Skeletal muscle satellite cell (primary cell): ENCODE measurements at regions not wholly inside any gene's neighbourhood (a gene's known extent, or its start where the extent isn't known, plus 50 kb on each side); places are given as distances from the start of the nearest gene placed in this dataset.
"Not testable (repeated sequence)": the region's sequence is repeated elsewhere in the genome, so short reads cannot be mapped to it uniquely, and the experiment has no call there.

Experiments used
- H3K27me3 ChIP-seq: 2 replicates; pipeline ENCODE4 v1.7.0; 2013; ENCODE audit warnings: low read length; ENCODE audit not compliant: control insufficient read depth, insufficient read depth
- H3K36me3 ChIP-seq: 2 replicates; pipeline ENCODE4 v1.7.0; 2013; ENCODE audit warnings: mild to moderate bottlenecking, control low read depth, low read length; ENCODE audit not compliant: insufficient read depth
- H3K4me1 ChIP-seq: 2 replicates; pipeline ENCODE4 v1.7.0; 2013; ENCODE audit warnings: low read length; ENCODE audit not compliant: control insufficient read depth, insufficient read depth
- H3K4me2 ChIP-seq: 2 replicates; pipeline ENCODE4 v1.7.0; 2013; ENCODE audit warnings: mild to moderate bottlenecking, low read length
- H3K4me3 ChIP-seq: 2 replicates; pipeline ENCODE4 v1.7.0; 2013; ENCODE audit warnings: low read length
- H3K9ac ChIP-seq: 2 replicates; pipeline ENCODE4 v1.7.0; 2013; ENCODE audit warnings: mild to moderate bottlenecking, low read depth, low read length, moderate library complexity
- H3K9me3 ChIP-seq: replicated peaks from 2 replicates; pipeline ENCODE4 v1.7.0; 2013; ENCODE audit warnings: mild to moderate bottlenecking, control low read depth, low read length

GRCh38 chr18:37853706-37854105 lies 288.1 kb upstream of the CELF4 start:
- Histone ChIP-seq H3K9me3 (peaks cover 15% of the 10 kb centered on the region), H3K36me3 (no peaks in the 10 kb centered on the region), H3K27me3 (no peaks in the 10 kb centered on the region), H3K9ac (no peak overlapping the region), H3K4me2 (no peak overlapping the region), H3K4me1 (no peaks in the 10 kb centered on the region), H3K4me3 (no peak overlapping the region)

GRCh38 chr18:37852464-37852863 lies 286.9 kb upstream of the CELF4 start:
- H3K9me3 ChIP-seq, result peaks cover 15% of the 10 kb centered on the region
- no peak overlapping the region for H3K9ac ChIP-seq
- H3K4me1 ChIP-seq, result no peaks in the 10 kb centered on the region
- no peak overlapping the region for H3K4me3 ChIP-seq
- H3K27me3 ChIP-seq, result no peaks in the 10 kb centered on the region
- H3K36me3 ChIP-seq, result no peaks in the 10 kb centered on the region
- H3K4me2 ChIP-seq, result no peak overlapping the region

GRCh38 chr18:37847544-37847943 lies 281.9 kb upstream of the CELF4 start:
- Histone ChIP-seq H3K4me1 (no peaks in the 10 kb centered on the region), H3K9me3 (peaks cover 15% of the 10 kb centered on the region), H3K27me3 (no peaks in the 10 kb centered on the region), H3K36me3 (no peaks in the 10 kb centered on the region), H3K9ac (no peak overlapping the region), H3K4me2 (no peak overlapping the region), H3K4me3 (no peak overlapping the region)

- Histone ChIP-seq H3K4me3 (no peak overlapping the region), H3K9me3 (peaks cover 9% of the 10 kb centered on the region), H3K9ac (no peak overlapping the region), H3K4me1 (no peaks in the 10 kb centered on the region), H3K4me2 (no peak overlapping the region), H3K36me3 (no peaks in the 10 kb centered on the region), H3K27me3 (no peaks in the 10 kb centered on the region)
Measured at GRCh38 chr18:37846996-37847395, 281.4 kb upstream of the CELF4 start.

GRCh38 chr18:37845498-37845897 lies 279.9 kb upstream of the CELF4 start:
- Histone ChIP-seq H3K36me3 (no peaks in the 10 kb centered on the region), H3K4me3 (no peak overlapping the region), H3K9ac (no peak overlapping the region), H3K9me3 (peaks cover 1% of the 10 kb centered on the region), H3K27me3 (no peaks in the 10 kb centered on the region), H3K4me2 (no peak overlapping the region), H3K4me1 (no peaks in the 10 kb centered on the region)

GRCh38 chr18:37844209-37844970 lies 278.8 kb upstream of the CELF4 start:
- Histone ChIP-seq H3K9me3 (no peaks in the 10 kb centered on the region), H3K4me2 (no peak overlapping the region), H3K4me3 (no peak overlapping the region), H3K4me1 (no peaks in the 10 kb centered on the region), H3K27me3 (no peaks in the 10 kb centered on the region), H3K36me3 (no peaks in the 10 kb centered on the region), H3K9ac (no peak overlapping the region)

GRCh38 chr18:37838083-37838482 lies 272.5 kb upstream of the CELF4 start:
- H3K9me3 ChIP-seq, result peaks cover 6% of the 10 kb centered on the region
- H3K4me2 ChIP-seq, result no peak overlapping the region
- H3K27me3 ChIP-seq, result no peaks in the 10 kb centered on the region

GRCh38 chr18:37836071-37836970 lies 270.7 kb upstream of the CELF4 start:
- Histone ChIP-seq H3K9me3 (peaks cover 6% of the 10 kb centered on the region), H3K36me3 (no peaks in the 10 kb centered on the region), H3K4me2 (no peak overlapping the region), H3K9ac (no peak overlapping the region), H3K4me3 (no peak overlapping the region), H3K27me3 (no peaks in the 10 kb centered on the region), H3K4me1 (no peaks in the 10 kb centered on the region)

More at GRCh38 chr18:37838083-37838482, 272.5 kb upstream of the CELF4 start:
- Histone ChIP-seq H3K4me3 (no peak overlapping the region), H3K9ac (no peak overlapping the region), H3K4me1 (no peaks in the 10 kb centered on the region), H3K36me3 (no peaks in the 10 kb centered on the region)

GRCh38 chr18:37832010-37832695 lies 266.6 kb upstream of the CELF4 start:
- not testable (repeated sequence) for H3K4me1 ChIP-seq, H3K9ac ChIP-seq, H3K9me3 ChIP-seq, H3K36me3 ChIP-seq, H3K4me2 ChIP-seq, H3K27me3 ChIP-seq, H3K4me3 ChIP-seq

- no peak overlapping the region for H3K4me2 ChIP-seq
- no peak overlapping the region for H3K9ac ChIP-seq
- H3K4me1 ChIP-seq, result no peaks in the 10 kb centered on the region
- peaks cover 2% of the 10 kb centered on the region for H3K9me3 ChIP-seq
- no peaks in the 10 kb centered on the region for H3K27me3 ChIP-seq
- no peak overlapping the region for H3K4me3 ChIP-seq
- no peaks in the 10 kb centered on the region for H3K36me3 ChIP-seq
Measured at GRCh38 chr18:37812961-37813360, 247.4 kb upstream of the CELF4 start.

GRCh38 chr18:37805773-37806404 lies 240.3 kb upstream of the CELF4 start:
- Histone ChIP-seq H3K4me1 (no peaks in the 10 kb centered on the region), H3K36me3 (no peaks in the 10 kb centered on the region), H3K9me3 (peaks cover 2% of the 10 kb centered on the region), H3K4me2 (no peak overlapping the region), H3K9ac (no peak overlapping the region), H3K4me3 (no peak overlapping the region), H3K27me3 (no peaks in the 10 kb centered on the region)
